SK-N-MC (cell line): ENCODE measurements at regions not wholly inside any gene's neighbourhood (a gene's known extent, or its start where the extent isn't known, plus 50 kb on each side); places are given as distances from the start of the nearest gene placed in this dataset.

Experiments
- EZH2 ChIP-seq: fragments of 200-600 bp; sonication (generic); IDR thresholded peaks from one replicate; pipeline ENCODE4 v1.6.1; 2017; ENCODE audit warnings: antibody characterized with exemption
- FOXP2 ChIP-seq: optimal IDR thresholded peaks from 2 replicates; pipeline ENCODE3; 2011; ENCODE audit warnings: mild to moderate bottlenecking, moderate library complexity; ENCODE audit not compliant: insufficient read depth; ENCODE audit errors: extremely low read length, control extremely low read depth
- POLR2AphosphoS5 ChIP-seq: IDR thresholded peaks from 2 replicates; pipeline ENCODE4 v1.6.1; 2012; ENCODE audit warnings: mild to moderate bottlenecking, low read depth, low read length, borderline replicate concordance

DNA sequence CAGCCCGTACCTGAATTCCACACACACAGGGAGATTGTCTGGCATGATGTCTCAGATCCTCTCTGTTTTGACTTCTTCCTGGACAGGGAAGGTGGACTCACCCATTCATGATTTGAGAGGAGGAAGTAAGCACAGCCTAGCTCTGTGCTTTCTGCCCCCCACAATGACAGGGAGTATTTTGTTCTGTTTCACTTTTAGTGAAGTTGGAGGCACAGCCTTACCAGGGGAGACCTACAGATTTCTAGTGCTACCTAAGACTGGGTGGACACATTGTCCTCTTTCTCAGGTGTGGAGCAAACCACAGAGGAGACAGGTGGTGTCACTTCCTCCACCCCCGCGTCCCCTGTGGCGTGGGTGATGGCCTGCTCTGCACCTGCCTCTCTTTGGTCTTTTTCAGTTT, 408.6 kb upstream of the PFKP start:
- no peak for TF ChIP-seq EZH2
- no peak for TF ChIP-seq POLR2AphosphoS5
- no peak for TF ChIP-seq FOXP2
